Activated naive CD8-positive, alpha-beta T cell treated with anti-CD3 and anti-CD28 coated beads, Interleukin-2, amount 10 ng/mL, durations not matched to agents 7 days and 5 days (primary cell): ENCODE measurements at regions not wholly inside any gene's neighbourhood (a gene's known extent, or its start where the extent isn't known, plus 50 kb on each side); places are given as distances from the start of the nearest gene placed in this dataset.

ENCODE experiments used
- ATAC-seq: fragments of 150-1000 bp; cut with Tn5 transposase; one replicate; pipeline ENCODE4 v1.10.0; 2021; ENCODE audit warnings: low read depth, moderate library complexity
- POLR2A ChIA-PET: fragments of 350-600 bp; sonication (Branson Sonifier 250); formaldehyde crosslinking; loops from one replicate; lab custom pipeline; 2021; ENCODE audit warnings: antibody characterized with exemption; lab: Charles Lee
- DNase-seq: peaks from one replicate; pipeline ENCODE4 v3.0.0; 2021
- H3K27ac Mint-ChIP-seq: one replicate; pipeline ENCODE4 v1.8.0; 2022; ENCODE audit warnings: mild to moderate bottlenecking, mixed read lengths
- H3K27me3 Mint-ChIP-seq: one replicate; pipeline ENCODE4 v1.8.0; 2022; ENCODE audit warnings: mild to moderate bottlenecking, moderate library complexity, mixed read lengths
- H3K36me3 Mint-ChIP-seq: one replicate; pipeline ENCODE4 v1.8.0; 2021; ENCODE audit warnings: mild to moderate bottlenecking, mixed read lengths
- H3K4me1 Mint-ChIP-seq: one replicate; pipeline ENCODE4 v1.8.0; 2021; ENCODE audit warnings: mixed read lengths
- H3K4me3 Mint-ChIP-seq: one replicate; pipeline ENCODE4 v1.8.0; 2022; ENCODE audit warnings: mild to moderate bottlenecking, moderate library complexity, mixed read lengths
- H3K9me3 Mint-ChIP-seq: one replicate; pipeline ENCODE4 v1.8.0; 2021; ENCODE audit warnings: mixed read lengths

DNA sequence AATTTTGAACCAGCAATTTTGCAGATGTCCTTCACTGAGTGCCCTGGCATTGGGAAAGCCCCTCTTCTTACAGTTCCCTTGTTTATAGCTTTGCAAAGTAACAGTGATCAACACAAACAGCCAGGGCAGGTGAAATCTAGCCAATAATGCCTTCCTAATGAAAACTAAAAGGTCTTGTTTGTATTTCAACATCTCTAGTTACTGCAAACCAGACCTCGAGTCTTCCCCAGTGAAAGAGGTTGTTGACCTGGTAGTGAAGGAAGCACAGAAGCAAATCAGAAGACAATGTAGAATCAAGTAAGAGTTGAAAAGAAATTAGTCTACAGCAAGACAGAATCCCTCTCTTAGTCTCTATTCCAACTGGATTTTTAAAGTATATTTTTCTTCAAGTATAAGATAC lies 231.2 kb downstream of the SNX13 start:
- ATAC-seq: no peak
- Mint-ChIP-seq H3K27ac (no peak overlapping the region), H3K36me3 (no peaks in the 10 kb centered on the region), H3K4me1 (no peaks in the 10 kb centered on the region), H3K27me3 (peaks cover 27% of the 10 kb centered on the region), H3K9me3 (no peaks in the 10 kb centered on the region), H3K4me3 (no peak overlapping the region)
- POLR2A ChIA-PET: no interaction called here
- DNase-seq: no peak

DNA sequence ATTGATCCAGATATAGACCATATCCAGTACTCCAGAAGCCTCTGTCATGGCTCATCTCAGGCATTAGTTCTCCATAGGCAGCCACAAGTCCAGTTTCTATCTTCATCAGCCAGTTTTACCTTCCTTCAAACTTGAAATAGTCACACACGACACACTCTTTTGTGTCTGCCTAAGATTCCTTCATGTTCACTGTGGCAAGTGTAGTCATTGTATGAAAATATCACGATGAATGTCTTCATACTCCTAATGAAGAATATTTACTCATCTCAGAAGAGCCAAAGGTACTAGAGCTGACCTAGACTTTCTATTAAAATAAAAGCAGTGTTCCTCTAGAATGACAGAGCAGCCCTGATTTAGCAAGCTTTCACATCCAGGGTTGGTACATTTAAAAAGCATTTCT lies 230.7 kb downstream of the SNX13 start:
- Mint-ChIP-seq H3K4me3 (no peak overlapping the region), H3K27me3 (peaks cover 27% of the 10 kb centered on the region)

DNA sequence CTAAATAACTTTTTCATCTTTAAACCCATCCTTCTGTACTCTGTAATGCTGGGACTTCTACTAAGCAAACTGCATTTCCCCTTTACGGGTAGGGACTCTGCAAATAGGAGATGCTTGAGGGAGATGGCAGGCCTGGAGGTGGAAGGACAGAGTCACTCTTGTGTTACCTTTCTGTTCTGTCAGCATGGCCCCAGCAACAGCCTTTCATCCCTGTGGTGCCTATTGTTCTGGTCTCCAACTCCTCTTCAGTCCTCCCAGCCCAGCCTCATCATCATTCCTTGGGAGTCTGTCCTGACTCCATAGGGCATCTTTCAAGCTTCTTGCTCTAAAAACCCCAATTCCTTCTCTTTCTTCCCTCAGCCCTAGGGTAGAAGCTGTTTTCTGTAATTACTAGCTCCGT lies 230.0 kb downstream of the SNX13 start:
- peaks cover 26% of the 10 kb centered on the region for H3K27me3 Mint-ChIP-seq

More for the DNA sequence above, 230.7 kb downstream of the SNX13 start:
- ATAC-seq (no peak), DNase-seq (no peak)
- POLR2A ChIA-PET: no interaction called here
- Mint-ChIP-seq H3K4me1 (no peaks in the 10 kb centered on the region), H3K36me3 (no peaks in the 10 kb centered on the region), H3K9me3 (no peaks in the 10 kb centered on the region), H3K27ac (no peak overlapping the region)

DNA sequence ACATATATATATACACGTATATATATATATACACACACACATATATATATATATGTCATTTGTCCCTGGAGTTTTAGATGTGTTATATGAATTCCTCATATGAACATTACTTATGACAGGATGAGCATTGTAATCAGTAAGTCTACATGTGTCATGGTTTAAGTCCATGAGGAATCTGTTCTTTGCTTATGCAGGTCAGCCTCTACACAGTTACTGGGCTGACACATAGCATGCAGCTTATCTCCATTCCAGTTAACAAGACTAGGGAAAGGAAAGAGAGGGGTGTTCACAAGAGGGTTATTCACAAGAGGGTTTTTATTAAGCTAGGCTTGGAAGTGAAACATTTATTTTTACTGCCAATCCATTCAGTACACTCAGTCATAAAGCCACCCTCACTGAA lies 226.7 kb downstream of the SNX13 start:
- H3K4me3 Mint-ChIP-seq: no peak overlapping the region

More for the DNA sequence above, 230.0 kb downstream of the SNX13 start:
- Mint-ChIP-seq H3K4me3 (no peak overlapping the region), H3K9me3 (no peaks in the 10 kb centered on the region), H3K27ac (no peak overlapping the region), H3K36me3 (no peaks in the 10 kb centered on the region), H3K4me1 (no peaks in the 10 kb centered on the region)
- DNase-seq: no peak
- POLR2A ChIA-PET: no interaction called here
- no peak for ATAC-seq

DNA sequence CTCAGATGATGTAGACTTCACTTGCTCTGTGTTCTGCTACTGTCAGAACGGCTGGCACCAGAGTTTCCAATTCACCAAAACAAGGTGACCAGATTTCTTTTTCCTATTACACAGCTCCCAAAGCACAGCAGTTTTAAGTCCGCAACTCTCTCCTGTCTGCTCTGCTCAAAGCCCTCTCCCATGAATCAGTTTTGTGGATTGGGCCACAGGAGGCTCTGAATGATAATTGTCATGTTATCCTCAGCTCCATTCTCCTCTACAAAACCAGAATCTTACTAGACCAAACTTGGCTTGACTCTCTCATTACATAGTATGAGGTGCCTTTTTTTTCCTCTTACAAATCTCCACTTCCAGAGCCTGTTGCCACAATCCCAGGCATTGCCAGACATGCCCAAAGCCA lies 223.5 kb downstream of the SNX13 start:
- H3K36me3 Mint-ChIP-seq: no peaks in the 10 kb centered on the region
- POLR2A ChIA-PET: no interaction called here

More for the DNA sequence above, 226.7 kb downstream of the SNX13 start:
- Mint-ChIP-seq H3K4me1 (no peaks in the 10 kb centered on the region), H3K36me3 (no peaks in the 10 kb centered on the region), H3K9me3 (no peaks in the 10 kb centered on the region), H3K27ac (no peak overlapping the region), H3K27me3 (peaks cover 16% of the 10 kb centered on the region)
- ATAC-seq: no peak
- no peak for DNase-seq
- POLR2A ChIA-PET: no interaction called here

DNA sequence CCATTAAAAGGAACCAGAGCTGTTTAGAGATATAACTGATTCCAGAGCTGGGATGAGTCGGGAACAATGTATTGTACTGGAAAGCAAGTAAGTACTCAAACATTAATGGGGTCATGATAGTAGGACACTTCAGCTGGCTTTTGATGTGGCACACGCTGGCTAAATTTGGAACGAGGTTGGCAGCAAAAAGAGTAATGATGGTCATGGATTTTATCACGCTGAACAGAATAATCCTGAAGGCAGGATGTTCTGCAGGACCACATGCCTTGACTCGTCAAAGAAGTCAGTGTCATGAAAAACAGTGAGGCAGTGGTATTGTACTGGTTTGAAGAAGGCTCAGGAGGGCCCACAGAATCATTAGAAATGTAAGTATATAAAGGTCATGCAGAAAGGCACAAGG lies 220.3 kb downstream of the SNX13 start:
- Mint-ChIP-seq H3K9me3 (no peaks in the 10 kb centered on the region), H3K27me3 (peaks cover 4% of the 10 kb centered on the region), H3K4me1 (no peaks in the 10 kb centered on the region), H3K27ac (no peak overlapping the region), H3K36me3 (no peaks in the 10 kb centered on the region), H3K4me3 (no peak overlapping the region)
- POLR2A ChIA-PET: no interaction called here
- DNase-seq: no peak
- no peak for ATAC-seq

More for the DNA sequence above, 223.5 kb downstream of the SNX13 start:
- peaks cover 2% of the 10 kb centered on the region for H3K27me3 Mint-ChIP-seq
- no peaks in the 10 kb centered on the region for H3K4me1 Mint-ChIP-seq
- no peak for ATAC-seq
- no peak overlapping the region for H3K4me3 Mint-ChIP-seq
- DNase-seq: no peak
- no peak overlapping the region for H3K27ac Mint-ChIP-seq
- no peaks in the 10 kb centered on the region for H3K9me3 Mint-ChIP-seq

DNA sequence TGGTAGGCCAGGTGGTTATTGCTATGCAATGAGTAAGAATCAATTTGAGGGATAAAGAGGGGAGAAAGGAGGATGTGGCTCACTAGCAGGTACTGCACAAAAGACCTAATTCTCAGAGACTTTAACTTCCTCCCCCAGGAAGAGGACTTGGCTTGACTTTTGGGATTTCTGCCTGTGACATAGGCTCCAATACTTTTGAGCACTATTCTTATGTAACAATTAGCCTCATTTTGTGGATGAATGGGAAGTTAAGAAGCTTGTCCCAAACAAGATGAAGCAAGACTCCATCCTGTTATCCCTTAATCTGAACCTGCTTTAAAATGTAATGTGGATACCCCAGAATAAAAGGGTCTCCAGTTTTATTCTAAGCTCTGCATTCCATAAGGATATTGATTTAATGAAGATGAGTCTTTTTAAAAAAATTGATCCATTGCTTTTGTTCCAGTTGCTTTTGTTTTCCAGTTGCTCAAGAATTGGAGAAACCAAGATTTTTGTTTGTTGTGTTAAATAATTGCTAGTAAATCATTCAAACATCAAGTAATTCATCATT lies 218.5 kb downstream of the SNX13 start:
- Mint-ChIP-seq H3K27me3 (peaks cover 4% of the 10 kb centered on the region), H3K4me3 (no peak overlapping the region)
- no peak for ATAC-seq

DNA sequence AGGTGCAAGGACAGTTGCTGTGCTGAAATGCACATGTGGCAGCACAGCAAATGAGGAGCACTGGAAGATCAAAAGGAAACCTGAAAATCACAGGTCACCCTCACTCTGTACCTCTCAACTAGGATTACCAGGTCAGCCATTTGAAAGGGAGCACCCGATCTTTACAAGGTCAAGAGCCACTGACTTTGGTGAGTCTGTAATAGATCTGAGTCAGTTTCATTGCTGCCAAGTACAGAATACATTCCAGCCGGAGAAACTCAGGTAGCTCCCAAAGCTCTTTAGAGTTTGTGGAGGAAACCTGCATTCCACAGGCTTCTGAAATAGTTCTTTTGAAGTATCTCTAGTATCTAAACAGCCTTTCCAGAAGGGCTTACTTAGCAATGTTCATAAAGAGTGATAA lies 217.5 kb downstream of the SNX13 start:
- H3K9me3 Mint-ChIP-seq: no peaks in the 10 kb centered on the region
- ATAC-seq: no peak
- H3K27me3 Mint-ChIP-seq: peaks cover 4% of the 10 kb centered on the region
- H3K27ac Mint-ChIP-seq: no peak overlapping the region
- POLR2A ChIA-PET: no interaction called here
- no peak overlapping the region for H3K4me3 Mint-ChIP-seq
- no peaks in the 10 kb centered on the region for H3K36me3 Mint-ChIP-seq
- H3K4me1 Mint-ChIP-seq: no peaks in the 10 kb centered on the region
- no peak for DNase-seq

More for the DNA sequence above, 218.5 kb downstream of the SNX13 start:
- Mint-ChIP-seq H3K27ac (no peak overlapping the region), H3K9me3 (no peaks in the 10 kb centered on the region), H3K4me1 (no peaks in the 10 kb centered on the region), H3K36me3 (no peaks in the 10 kb centered on the region)
- POLR2A ChIA-PET: no interaction called here
- DNase-seq: no peak

DNA sequence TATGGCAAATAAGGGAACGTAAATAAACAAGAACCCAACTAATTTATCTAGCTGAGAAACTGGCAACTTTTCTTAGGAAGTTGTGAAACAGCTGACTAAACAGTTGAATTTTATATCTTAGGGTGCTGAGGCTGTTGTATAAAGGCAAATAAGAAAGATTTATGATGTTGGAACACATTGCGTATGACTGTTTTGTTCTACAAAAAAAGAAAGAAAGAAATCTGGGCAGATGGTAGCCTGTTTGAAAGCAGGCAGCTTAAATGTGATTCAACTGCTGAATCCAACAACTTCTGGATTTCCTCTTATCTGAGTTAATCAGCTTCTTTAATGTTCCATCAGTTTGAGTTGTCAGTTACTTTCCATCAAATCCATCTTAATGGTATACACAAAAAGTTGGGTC lies 214.5 kb downstream of the SNX13 start:
- Mint-ChIP-seq H3K4me1 (no peaks in the 10 kb centered on the region), H3K9me3 (no peaks in the 10 kb centered on the region), H3K4me3 (no peak overlapping the region), H3K27ac (no peak overlapping the region), H3K27me3 (peaks cover 4% of the 10 kb centered on the region), H3K36me3 (no peaks in the 10 kb centered on the region)
- no peak for DNase-seq
- ATAC-seq: no peak
- POLR2A ChIA-PET: no interaction called here

DNA sequence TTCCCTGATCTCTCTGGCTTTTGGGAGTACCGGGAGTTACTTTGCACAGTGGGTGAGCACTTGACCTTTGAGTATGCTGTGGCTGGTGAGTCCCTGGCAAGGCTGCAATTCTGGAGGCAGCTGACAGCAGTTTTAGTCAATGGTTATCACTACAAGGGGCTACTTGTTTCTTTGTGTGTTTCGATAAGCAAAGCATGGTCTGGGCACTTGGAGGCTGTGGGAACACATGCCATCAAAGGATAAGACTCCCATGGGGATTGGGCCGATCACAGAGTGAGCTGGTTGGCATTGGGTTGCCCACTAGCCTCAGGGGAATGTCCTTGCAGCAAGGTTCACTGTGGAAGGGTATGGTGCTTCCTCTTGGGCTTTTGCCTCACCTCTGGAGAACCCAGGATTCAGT lies 208.2 kb downstream of the SNX13 start:
- ATAC-seq (no peak), DNase-seq (no peak)
- no peaks in the 10 kb centered on the region for H3K36me3 Mint-ChIP-seq
- no peak overlapping the region for H3K27ac Mint-ChIP-seq
- H3K4me1 Mint-ChIP-seq: no peaks in the 10 kb centered on the region
- peaks cover 6% of the 10 kb centered on the region for H3K9me3 Mint-ChIP-seq
- POLR2A ChIA-PET: no interaction called here
- H3K4me3 Mint-ChIP-seq: no peak overlapping the region
- H3K27me3 Mint-ChIP-seq: no peaks in the 10 kb centered on the region
